ENCODE measurements at regions not wholly inside any gene's neighbourhood (a gene's known extent, or its start where the extent isn't known, plus 50 kb on each side); places are given as distances from the start of the nearest gene placed in this dataset.
"Not testable (repeated sequence)": the region's sequence is repeated elsewhere in the genome, so short reads cannot be mapped to it uniquely, and the experiment has no call there.

- TF ChIP-seq, protein P1, sequence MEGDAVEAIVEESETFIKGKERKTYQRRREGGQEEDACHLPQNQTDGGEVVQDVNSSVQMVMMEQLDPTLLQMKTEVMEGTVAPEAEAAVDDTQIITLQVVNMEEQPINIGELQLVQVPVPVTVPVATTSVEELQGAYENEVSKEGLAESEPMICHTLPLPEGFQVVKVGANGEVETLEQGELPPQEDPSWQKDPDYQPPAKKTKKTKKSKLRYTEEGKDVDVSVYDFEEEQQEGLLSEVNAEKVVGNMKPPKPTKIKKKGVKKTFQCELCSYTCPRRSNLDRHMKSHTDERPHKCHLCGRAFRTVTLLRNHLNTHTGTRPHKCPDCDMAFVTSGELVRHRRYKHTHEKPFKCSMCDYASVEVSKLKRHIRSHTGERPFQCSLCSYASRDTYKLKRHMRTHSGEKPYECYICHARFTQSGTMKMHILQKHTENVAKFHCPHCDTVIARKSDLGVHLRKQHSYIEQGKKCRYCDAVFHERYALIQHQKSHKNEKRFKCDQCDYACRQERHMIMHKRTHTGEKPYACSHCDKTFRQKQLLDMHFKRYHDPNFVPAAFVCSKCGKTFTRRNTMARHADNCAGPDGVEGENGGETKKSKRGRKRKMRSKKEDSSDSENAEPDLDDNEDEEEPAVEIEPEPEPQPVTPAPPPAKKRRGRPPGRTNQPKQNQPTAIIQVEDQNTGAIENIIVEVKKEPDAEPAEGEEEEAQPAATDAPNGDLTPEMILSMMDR (IDR thresholded peaks at IDR 0.05; ENCODE audit: control insufficient read depth, extremely low read depth, insufficient read depth) = peak; percentile 44
- H3K4me3 ChIP-seq (ENCODE audit: low read depth, low read length); DNase-seq (ENCODE audit: low read depth): not testable (repeated sequence)
These were observed 96.4 kb upstream of the WSB1 start for GRCh38 chr17:27197505-27197904.

GRCh38 chr17:27199948-27200347 lies 94.0 kb upstream of the WSB1 start:
- TF ChIP-seq, protein P1 (IDR thresholded peaks at IDR 0.05; ENCODE audit: control insufficient read depth, extremely low read depth, insufficient read depth) = no peak
- no peak overlapping the region for H3K4me3 ChIP-seq (ENCODE audit: low read depth, low read length)
- DNase-seq (ENCODE audit: low read depth) = no peak

DNA sequence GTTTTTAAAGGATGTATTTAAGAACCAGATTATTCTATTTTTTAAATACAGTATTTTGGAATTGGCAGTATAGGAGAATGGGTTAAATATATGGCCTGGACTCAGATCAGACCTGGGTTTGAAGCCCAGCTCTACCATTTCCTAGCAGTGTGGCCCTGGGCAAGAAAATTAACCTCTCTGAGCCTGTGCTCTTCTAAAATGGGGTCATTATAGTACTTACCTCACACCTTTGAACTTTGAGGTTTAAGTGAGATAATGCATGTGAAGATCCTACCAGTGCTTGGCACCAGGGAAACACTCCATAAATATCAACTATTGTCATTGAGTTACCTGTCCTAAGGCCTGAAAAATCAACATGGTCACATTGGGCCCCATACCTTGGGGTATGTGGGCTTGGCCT lies 93.4 kb upstream of the WSB1 start:
- TF ChIP-seq, protein P1 (IDR thresholded peaks at IDR 0.05; ENCODE audit: control insufficient read depth, extremely low read depth, insufficient read depth) = no peak
- DNase-seq (ENCODE audit: low read depth) = no peak
- H3K4me3 ChIP-seq (ENCODE audit: low read depth, low read length) = no peak overlapping the region

DNA sequence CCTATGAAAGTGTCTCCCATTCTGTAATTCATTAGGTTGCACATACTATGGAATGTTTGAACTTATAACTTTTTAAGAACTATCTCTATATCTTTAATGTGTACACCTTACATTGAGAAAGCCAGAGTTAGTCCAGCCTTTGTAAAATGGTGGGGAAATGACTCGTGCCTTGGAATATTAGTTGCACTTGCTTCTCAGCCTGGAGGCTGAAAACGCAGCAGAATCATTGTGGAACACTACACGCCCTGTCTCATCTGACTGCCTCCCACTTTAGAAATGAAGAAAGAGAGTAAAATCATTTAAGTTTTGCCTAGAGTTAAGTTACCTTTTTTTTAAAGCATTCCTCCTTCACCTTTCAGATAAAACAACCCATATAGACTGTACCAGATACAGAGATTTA lies 90.7 kb upstream of the WSB1 start:
- DNase-seq (ENCODE audit: low read depth) = no peak
- TF ChIP-seq, protein P1 (IDR thresholded peaks at IDR 0.05; ENCODE audit: control insufficient read depth, extremely low read depth, insufficient read depth) = no peak
- H3K4me3 ChIP-seq (ENCODE audit: low read depth, low read length) = no peak overlapping the region

GRCh38 chr17:27206447-27206846 lies 87.5 kb upstream of the WSB1 start:
- TF ChIP-seq, protein P1 (IDR thresholded peaks at IDR 0.05; ENCODE audit: control insufficient read depth, extremely low read depth, insufficient read depth) = peak; percentile 19; the same call in 1 of the 2 replicates
- DNase-seq (ENCODE audit: low read depth) = no peak
- H3K4me3 ChIP-seq (ENCODE audit: low read depth, low read length) = no peak overlapping the region

DNA sequence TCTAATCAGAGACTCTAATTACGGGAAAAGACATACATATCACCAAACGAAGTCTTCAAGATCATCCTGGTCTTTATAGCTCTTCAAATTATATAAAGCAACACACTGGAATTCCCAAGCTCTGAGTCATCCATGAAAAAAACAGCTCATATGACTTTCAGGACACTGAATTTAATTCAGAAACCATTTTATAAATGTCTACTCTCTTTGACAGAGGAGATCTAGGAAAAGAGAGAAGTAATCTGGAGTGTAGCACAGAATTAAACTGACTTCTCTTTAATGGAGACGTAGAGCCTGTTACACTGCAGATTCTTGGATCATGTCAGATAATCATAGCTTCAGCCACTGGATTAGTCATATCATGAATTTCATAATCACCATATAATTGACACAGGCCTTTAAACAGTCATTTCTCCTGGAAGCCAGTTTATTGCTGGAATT lies 86.8 kb upstream of the WSB1 start:
- H3K4me3 ChIP-seq (ENCODE audit: low read depth, low read length) = no peak overlapping the region
- DNase-seq (ENCODE audit: low read depth) = no peak
- TF ChIP-seq, protein P1 (IDR thresholded peaks at IDR 0.05; ENCODE audit: control insufficient read depth, extremely low read depth, insufficient read depth) = no peak

- H3K4me3 ChIP-seq (ENCODE audit: low read depth, low read length); DNase-seq (ENCODE audit: low read depth): not testable (repeated sequence)
These were observed 85.5 kb upstream of the WSB1 start for GRCh38 chr17:27208370-27208769.
